HFF-Myc (cell line): ENCODE measurements at regions not wholly inside any gene's neighbourhood (a gene's known extent, or its start where the extent isn't known, plus 50 kb on each side); places are given as distances from the start of the nearest gene placed in this dataset.
"Not testable (repeated sequence)": the region's sequence is repeated elsewhere in the genome, so short reads cannot be mapped to it uniquely, and the experiment has no call there.

Experiments used
- DNase-seq: peaks from one replicate; pipeline ENCODE4 v3.0.0-alpha.2; 2011; ENCODE audit warnings: low read depth; ENCODE audit errors: extremely low read depth
- H3K4me3 ChIP-seq: replicated peaks from 2 replicates; pipeline ENCODE4 v1.5.1; 2011; ENCODE audit warnings: low read depth, mild to moderate bottlenecking, control low read depth, low read length
- TF ChIP-seq, protein P1 (sequence below): IDR thresholded peaks from 2 replicates; pipeline ENCODE4 v1.5.1; 2012; ENCODE audit warnings: mild to moderate bottlenecking, low read depth, low read length, control low read depth; ENCODE audit errors: missing control alignments

- TF ChIP-seq, protein P1, sequence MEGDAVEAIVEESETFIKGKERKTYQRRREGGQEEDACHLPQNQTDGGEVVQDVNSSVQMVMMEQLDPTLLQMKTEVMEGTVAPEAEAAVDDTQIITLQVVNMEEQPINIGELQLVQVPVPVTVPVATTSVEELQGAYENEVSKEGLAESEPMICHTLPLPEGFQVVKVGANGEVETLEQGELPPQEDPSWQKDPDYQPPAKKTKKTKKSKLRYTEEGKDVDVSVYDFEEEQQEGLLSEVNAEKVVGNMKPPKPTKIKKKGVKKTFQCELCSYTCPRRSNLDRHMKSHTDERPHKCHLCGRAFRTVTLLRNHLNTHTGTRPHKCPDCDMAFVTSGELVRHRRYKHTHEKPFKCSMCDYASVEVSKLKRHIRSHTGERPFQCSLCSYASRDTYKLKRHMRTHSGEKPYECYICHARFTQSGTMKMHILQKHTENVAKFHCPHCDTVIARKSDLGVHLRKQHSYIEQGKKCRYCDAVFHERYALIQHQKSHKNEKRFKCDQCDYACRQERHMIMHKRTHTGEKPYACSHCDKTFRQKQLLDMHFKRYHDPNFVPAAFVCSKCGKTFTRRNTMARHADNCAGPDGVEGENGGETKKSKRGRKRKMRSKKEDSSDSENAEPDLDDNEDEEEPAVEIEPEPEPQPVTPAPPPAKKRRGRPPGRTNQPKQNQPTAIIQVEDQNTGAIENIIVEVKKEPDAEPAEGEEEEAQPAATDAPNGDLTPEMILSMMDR: no peak
- no peak overlapping the region for H3K4me3 ChIP-seq
- DNase-seq: no peak
Observed at GRCh38 chr7:52620849-52621248, 414.6 kb upstream of the POM121L12 start.

- TF ChIP-seq, protein P1: no peak
- DNase-seq: no peak
- no peak overlapping the region for H3K4me3 ChIP-seq
Observed at GRCh38 chr7:52616552-52616951, 418.9 kb upstream of the POM121L12 start.

- TF ChIP-seq, protein P1: no peak
- no peak overlapping the region for H3K4me3 ChIP-seq
- DNase-seq: no peak
Observed at GRCh38 chr7:52615021-52615695, 420.3 kb upstream of the POM121L12 start.

GRCh38 chr7:52609511-52609910, 425.9 kb upstream of the POM121L12 start:
- DNase-seq: no peak
- TF ChIP-seq, protein P1: no peak
- no peak overlapping the region for H3K4me3 ChIP-seq

- TF ChIP-seq, protein P1: no peak
- DNase-seq: no peak
- no peak overlapping the region for H3K4me3 ChIP-seq
Observed at GRCh38 chr7:52592698-52593097, 442.7 kb upstream of the POM121L12 start.

DNA sequence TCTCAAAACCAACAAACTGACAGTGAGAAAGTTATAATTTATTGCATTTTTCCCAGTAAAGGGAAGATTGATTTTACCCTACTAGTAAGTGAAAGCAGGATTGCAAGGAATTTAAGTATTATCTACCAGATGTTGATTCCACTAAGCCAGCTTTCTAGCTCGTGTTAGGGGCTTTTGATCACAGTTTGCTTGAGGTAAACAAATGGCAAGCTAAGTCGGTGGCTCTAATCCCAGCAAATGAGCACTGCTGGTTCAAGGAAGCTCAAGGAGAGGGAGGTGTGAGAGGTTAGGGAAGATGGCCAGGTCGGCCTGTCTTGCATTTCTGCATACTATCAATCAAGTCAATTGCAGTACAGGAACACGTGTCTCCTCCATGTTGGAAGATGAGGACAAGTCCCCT, 448.7 kb upstream of the POM121L12 start:
- H3K4me3 ChIP-seq: no peak overlapping the region
- TF ChIP-seq, protein P1: no peak
- DNase-seq: no peak

DNA sequence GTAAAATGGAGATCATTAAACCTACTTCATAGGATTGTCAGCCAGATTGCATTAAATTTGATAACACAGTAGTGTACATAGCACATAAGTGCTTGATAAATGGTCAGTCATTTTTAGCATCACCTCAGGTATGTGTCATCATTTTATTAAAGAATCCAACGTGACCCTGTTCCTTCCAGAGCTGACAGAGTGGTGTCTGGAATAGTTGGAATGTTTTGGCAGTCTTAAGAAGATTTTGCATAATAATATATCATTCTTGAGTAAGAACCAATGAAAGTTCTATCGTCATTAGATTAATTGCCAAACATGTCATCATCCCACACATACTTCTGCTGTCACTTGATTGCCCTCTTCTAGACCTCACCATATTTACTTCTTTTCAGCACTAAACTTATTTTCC, 451.4 kb upstream of the POM121L12 start:
- DNase-seq: no peak
- H3K4me3 ChIP-seq: no peak overlapping the region
- TF ChIP-seq, protein P1: no peak

- H3K4me3 ChIP-seq, DNase-seq: not testable (repeated sequence)
Observed at GRCh38 chr7:52573141-52573540, 462.3 kb upstream of the POM121L12 start.
